HG03520 (cell line): ENCODE measurements at regions not wholly inside any gene's neighbourhood (a gene's known extent, or its start where the extent isn't known, plus 50 kb on each side); places are given as distances from the start of the nearest gene placed in this dataset.
A peak's percentile ranks its signal among the peaks of the same experiment; 100 is the strongest.

ENCODE experiments used
- ATAC-seq: cut with Tn5 transposase; IDR thresholded peaks from one replicate; pipeline ENCODE4 v1.9.1; 2021; ENCODE audit warnings: mild to moderate bottlenecking, moderate library complexity; ENCODE audit not compliant: unreplicated experiment

DNA sequence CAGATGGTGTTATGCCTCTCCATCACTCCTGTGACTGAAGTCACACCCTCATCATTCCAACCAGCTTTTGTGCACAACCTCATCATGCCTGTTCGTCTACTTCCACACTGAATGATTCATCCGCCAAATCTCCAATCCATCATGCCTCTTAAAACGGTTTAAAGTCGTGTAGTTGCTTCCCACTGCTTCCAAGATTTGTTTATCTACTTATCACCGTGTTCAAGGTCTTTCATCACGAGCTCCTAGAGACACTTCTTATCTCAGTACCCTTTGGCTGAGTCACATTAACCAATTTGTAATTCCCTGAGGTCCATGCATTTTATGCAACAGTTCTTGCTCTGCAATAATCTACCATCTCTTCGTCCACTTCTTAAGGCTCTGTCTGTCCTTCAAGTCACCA, 592.3 kb upstream of the ID2 start:
- ATAC-seq: no peak

- ATAC-seq: peak; percentile 68
Measured at GRCh38 chr2:8090748-8091700, 590.8 kb upstream of the ID2 start.

GRCh38 chr2:8094526-8094925, 587.3 kb upstream of the ID2 start:
- ATAC-seq: no peak

GRCh38 chr2:8095978-8096377, 585.9 kb upstream of the ID2 start:
- ATAC-seq: no peak

GRCh38 chr2:8096484-8096883, 585.4 kb upstream of the ID2 start:
- no peak for ATAC-seq

GRCh38 chr2:8098476-8099266, 583.2 kb upstream of the ID2 start:
- ATAC-seq: no peak

DNA sequence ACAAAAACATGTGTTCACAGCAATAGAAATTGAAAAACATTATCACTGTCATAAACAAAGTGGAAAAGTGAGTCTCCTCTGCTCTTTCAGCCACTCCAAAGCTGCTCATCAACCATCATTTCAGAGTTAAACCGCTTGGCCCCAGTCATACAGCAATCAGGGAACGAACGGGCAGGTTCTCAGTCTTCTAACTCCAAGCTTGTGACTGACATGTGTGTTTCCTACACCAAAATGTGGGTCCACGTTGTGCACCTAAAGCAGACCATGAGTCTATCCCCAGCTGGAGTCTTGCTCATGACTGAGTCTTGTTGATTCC, 582.6 kb upstream of the ID2 start:
- no peak for ATAC-seq

DNA sequence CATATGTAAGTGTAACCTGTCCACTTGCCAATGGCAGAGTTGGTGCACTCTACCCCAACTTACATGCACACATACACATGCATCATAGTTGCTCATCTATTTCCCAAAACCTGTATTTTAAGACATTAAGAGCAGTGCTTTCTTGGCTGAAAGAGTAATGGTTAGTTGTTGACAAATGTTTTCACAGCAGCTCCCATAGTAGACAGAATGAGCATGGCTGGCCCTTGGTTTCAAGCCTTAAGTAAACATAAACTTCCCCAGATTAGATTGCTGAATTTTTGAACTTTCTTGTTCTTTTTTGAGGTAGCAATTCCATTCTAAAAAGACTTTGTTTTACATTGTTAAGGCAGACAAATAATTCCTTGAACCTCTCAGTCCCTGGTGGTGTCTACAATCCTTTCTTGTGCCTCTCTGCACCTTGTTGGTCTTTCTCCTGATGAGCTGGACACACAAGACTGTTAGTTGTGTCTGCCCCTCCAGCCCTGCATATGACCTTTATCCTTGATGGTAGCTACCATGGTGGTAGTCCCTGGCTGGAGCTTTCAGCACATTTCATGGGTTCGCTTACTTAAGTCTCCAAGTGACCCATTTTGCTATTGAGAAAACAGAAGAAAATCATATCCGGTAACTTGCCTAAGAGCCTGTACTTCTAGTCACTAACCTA, 580.1 kb upstream of the ID2 start:
- ATAC-seq: no peak

DNA sequence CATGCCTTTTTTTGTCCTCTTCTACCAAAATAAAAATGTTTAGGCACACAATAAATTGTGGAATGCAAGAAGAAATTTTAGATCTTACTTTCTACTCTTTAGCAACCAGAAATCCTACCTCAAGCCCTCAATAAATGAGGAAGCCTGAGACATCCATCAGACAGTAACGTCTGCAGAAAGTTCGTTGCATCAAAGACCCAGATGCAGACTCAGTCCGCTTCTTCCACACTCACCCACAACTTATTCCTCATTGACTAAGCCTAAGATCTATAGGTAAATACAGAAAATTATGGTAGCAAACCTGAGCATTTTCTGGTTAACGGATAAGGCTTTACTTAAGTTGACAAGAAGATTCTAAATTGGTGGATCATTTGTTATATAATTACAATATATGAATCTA, 579.4 kb upstream of the ID2 start:
- ATAC-seq: no peak

DNA sequence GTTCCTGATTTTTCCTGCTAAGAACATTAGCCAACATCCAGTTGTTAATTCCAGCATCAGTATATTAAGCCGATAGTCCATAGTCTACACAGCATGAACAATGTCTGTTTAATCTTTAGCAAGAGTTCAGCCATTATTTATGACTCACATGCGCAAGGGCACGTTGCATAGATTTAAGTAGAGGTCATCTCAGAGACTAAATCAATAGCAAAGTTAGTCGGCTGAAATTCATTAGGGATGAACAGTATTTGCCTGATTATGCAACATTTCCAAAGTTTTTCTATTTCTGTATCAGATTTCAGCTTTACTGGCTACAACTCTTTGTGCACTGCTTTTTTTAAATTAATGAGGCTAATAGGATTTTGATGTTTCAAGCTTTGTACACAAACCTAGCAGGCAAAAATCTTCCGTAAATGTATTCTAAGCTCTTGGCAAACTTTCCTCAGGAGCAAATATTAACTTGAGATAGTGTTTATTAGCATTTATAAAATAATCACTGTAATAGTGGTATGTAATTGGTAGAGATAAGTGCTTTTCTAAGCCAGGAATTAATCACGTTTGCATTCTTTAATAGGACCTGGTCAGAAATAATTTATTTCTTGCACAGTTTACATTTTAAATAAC, 578.7 kb upstream of the ID2 start:
- ATAC-seq: no peak

DNA sequence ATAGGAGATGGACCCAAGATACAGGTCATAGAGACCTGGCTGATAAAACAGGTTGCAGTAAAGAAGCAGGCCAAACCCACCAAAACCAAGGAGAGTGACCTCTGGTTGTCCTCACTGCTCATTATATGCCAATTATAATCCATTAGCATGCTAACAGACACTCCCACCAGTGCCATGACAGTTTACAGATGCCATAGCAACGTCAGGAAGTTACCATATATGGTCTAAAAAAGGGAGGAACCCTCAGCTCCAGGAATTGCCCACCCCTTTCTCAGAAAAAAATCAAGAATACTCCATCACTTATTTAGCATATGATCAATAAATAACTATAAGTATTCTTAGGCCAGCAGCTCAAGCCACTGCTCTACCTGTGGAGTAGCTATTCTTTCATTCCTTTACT, 574.7 kb upstream of the ID2 start:
- ATAC-seq: no peak

DNA sequence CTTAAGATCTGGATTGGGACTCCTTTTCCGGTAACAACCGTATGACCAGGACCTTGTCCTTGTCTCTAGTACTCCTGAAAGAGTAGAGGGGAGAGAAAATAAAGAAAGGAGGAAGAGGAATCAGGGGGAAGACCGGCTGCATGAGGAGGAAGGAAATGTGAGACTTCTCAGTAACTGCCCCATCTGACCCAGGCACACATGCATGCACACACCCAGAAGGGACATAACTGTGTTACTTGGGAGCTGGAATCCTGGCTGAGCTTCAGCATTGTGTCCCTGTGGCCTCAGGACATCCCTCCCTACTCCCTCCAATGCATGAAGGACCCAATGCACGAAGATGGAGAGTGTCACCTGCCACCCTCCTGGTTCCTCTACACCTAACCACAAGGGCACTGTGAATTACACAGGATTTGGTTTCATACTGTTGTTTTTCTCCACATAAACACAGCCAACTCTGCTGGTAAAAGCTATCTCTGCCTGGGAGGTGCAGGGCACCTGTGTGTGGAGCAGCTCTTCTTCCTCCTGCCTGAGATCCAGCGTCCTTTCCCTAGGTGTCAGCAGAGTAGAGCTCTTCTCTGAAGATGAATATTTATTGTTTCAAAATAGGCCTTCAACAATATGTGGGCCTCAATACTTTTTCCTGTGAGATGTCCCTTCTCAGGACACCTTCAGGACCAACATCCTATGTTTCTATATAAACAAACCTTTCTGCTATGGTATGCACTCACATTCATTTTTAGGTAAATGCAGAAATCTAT, 574.1 kb upstream of the ID2 start:
- no peak for ATAC-seq

- ATAC-seq: no peak
Measured at GRCh38 chr2:8110716-8111115, 571.1 kb upstream of the ID2 start.

DNA sequence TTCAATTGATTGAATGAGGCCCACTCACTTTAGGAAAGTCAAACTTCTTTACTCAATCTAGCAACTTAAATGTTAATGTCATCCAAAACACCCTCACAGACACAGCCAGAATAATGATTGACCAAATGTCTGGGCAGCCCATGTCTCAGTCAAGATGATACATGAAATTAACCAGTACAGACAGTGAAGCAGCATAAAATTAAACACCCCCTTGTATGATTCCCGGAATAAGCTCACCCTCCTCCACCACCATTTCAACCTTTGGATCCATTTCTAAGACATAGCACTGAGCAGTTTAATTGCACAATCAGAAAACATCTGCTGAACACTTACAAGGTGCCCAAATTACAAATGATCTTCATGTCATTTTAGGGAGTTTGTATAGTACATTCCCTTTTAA, 570.7 kb upstream of the ID2 start:
- ATAC-seq: no peak

DNA sequence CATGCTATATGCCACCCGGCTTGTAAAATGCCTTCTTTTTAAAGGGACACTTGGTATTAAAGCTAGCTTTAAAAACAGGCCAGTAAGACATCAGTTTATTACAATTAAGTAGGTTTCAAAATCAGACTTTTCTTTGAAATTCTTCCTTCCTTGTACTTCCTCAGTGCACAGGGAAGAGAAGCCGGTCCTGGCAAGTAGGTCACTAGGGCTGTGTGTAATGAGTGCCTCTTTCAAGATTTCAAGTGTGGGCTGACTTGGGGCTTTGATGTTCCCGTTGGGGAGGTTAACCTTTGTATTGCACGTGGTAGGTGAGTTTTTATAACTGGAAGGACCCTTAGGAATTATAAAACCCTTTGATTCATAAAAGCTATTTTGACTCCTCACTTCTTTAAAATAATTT, 566.4 kb upstream of the ID2 start:
- ATAC-seq: no peak

GRCh38 chr2:8115966-8116365, 565.9 kb upstream of the ID2 start:
- peak; percentile 2 for ATAC-seq

DNA sequence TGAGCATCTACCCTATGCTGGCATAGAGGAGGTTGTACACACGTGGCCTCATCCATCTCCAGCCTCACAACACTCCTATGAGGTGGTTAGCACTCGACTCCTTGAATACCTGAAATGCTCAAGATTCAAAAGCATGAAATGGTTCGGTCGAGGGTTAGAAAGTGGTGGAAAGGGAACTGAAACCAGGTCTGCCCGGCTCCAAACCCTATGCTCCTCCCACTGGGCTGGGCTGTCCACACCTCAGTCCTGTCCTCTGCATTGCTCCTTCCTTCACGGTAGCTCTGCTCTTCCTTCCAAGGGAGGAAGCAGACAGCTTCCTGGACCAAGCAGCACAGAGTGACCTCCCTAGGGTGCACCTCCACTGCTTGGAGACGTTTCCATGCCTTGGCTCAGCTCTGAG, 565.2 kb upstream of the ID2 start:
- peak; percentile 89 for ATAC-seq

GRCh38 chr2:8118940-8119781, 562.7 kb upstream of the ID2 start:
- no peak for ATAC-seq

- no peak for ATAC-seq
Measured at GRCh38 chr2:8119782-8120505, 561.9 kb upstream of the ID2 start.
